Esophagus muscularis mucosa (tissue), 4 donors: ENCODE measurements at regions not wholly inside any gene's neighbourhood (a gene's known extent, or its start where the extent isn't known, plus 50 kb on each side); places are given as distances from the start of the nearest gene placed in this dataset.

Experiments used
- DNase-seq: peaks from one replicate; pipeline ENCODE4 v3.0.0-alpha.2; 2017; ENCODE audit errors: extremely low spot score
- H3K27ac ChIP-seq, 4 donors: fragments of 200-600 bp; sonication (generic); replicated peaks in 1 of 4; 1 replicate in 3 of 4; 2 replicates in 1 of 4; pipeline ENCODE4 v1.5.1; 2016 to 2019; ENCODE audit warnings: mild to moderate bottlenecking in 1 of 4
- H3K27me3 ChIP-seq, 4 donors: fragments of 200-600 bp; sonication (generic); one replicate each; pipeline versions ENCODE4 v1.5.1 to v1.6.0; 2016 to 2019
- H3K36me3 ChIP-seq, 4 donors: fragments of 200-600 bp; sonication (generic); one replicate each; pipeline ENCODE4 v1.5.1; 2016 to 2019
- H3K4me1 ChIP-seq, 4 donors: fragments of 200-600 bp; sonication (generic); one replicate each; pipeline ENCODE4 v1.5.1; 2016 to 2019
- H3K4me3 ChIP-seq, 4 donors: fragments of 200-600 bp; sonication (generic); 1 replicate in 2 of 4; 2 replicates in 2 of 4; pipeline ENCODE4 v1.5.1; 2016 to 2019; ENCODE audit warnings: mild to moderate bottlenecking in 4 of 4, moderate library complexity in 1 of 4
- H3K9me3 ChIP-seq, 4 donors: fragments of 200-600 bp; sonication (generic); 1 replicate in 3 of 4; 2 replicates in 1 of 4; pipeline ENCODE4 v1.5.1; 2016 to 2019
- CTCF ChIP-seq, 3 experiments: fragments of 200-600 bp in 2 of 3; fragments of 450-650 bp in 1 of 3; sonication (generic) in 2 of 3; IDR thresholded peaks; one replicate each; pipeline ENCODE4 v1.5.1; 2017 to 2019; ENCODE audit warnings: antibody characterized with exemption in 3 of 3, mild to moderate bottlenecking in 2 of 3, moderate library complexity in 1 of 3
- EP300 ChIP-seq: sonication (generic); formaldehyde crosslinking; IDR thresholded peaks from one replicate; pipeline ENCODE4 v1.6.1; 2017; ENCODE audit warnings: antibody characterized with exemption
- POLR2A ChIP-seq: fragments of 450-650 bp; IDR thresholded peaks from one replicate; pipeline ENCODE4 v1.6.1; 2017; ENCODE audit warnings: antibody characterized with exemption, moderate library complexity, mild to moderate bottlenecking, low read depth
- POLR2AphosphoS5 ChIP-seq, 2 donors: sonication (generic); formaldehyde crosslinking; IDR thresholded peaks; one replicate each; pipeline ENCODE4 v1.6.1; 2017; ENCODE audit warnings: antibody characterized with exemption in 2 of 2
- WGBS: methylation state at CpG from one replicate; pipeline ENCODE4 v1.1.5; 2018; 5-methylcytosine and 5-hydroxymethylcytosine counted together
- intact Hi-C: fragments of 100-400 bp; cut with DNase I; formaldehyde crosslinking; loops from one replicate; pipeline ENCODE4 v1.15.1; 2023

DNA sequence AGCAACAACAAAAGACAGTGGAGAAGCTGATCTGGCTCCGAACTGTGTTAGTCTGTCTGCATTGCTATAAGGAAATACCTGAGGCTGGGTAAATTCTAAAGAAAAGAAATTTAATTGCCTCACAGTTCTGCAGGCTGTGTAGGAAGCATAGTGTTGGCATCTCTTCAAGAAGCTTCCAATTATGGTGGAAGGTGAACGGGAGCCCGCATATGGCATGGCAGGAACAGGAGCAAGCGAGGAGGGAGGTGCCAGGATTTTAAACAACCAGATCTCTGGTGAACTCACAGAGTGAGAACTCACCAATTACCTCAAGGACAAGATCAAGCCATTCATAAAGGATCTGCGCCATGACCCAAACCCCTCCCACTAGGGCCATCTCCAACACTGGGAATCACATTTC is 293.5 kb downstream of the SMOC2 start:
- peak; percentile 55 for DNase-seq
- Histone ChIP-seq H3K9me3 (peaks cover 0 to 12% (median 3%) of the 10 kb centered on the region in 4 donors), H3K27me3 (no peaks in the 10 kb centered on the region), H3K27ac (no peak overlapping the region), H3K4me3 (no peak overlapping the region), H3K36me3 (no peaks in the 10 kb centered on the region), H3K4me1 (peaks cover 0 to 13% (median 6%) of the 10 kb centered on the region in 4 donors)
- intact Hi-C loops = no loop called here
- 65% methylated on average over 5 of the region's 5 CpGs for WGBS
- TF ChIP-seq EP300 (no peak), CTCF (IDR thresholded peaks at IDR 0.05) (no peak)

GRCh38 chr6:168732676-168733075 is 291.7 kb downstream of the SMOC2 start:
- WGBS = 91% methylated on average over 8 of the region's 8 CpGs

GRCh38 chr6:168730931-168731716 is 290.1 kb downstream of the SMOC2 start:
- DNase-seq = peak; percentile 70
- Histone ChIP-seq H3K27ac (no peak overlapping the region), H3K4me3 (no peak overlapping the region), H3K36me3 (no peaks in the 10 kb centered on the region), H3K27me3 (no peaks in the 10 kb centered on the region), H3K9me3 (no peaks in the 10 kb centered on the region), H3K4me1 (peaks cover 0 to 17% (median 7%) of the 10 kb centered on the region in 4 donors)
- WGBS = 87% methylated on average over 14 of the region's 14 CpGs
- no peak for TF ChIP-seq CTCF (IDR thresholded peaks at IDR 0.05)
- TF ChIP-seq POLR2AphosphoS5 (IDR thresholded peaks at IDR 0.05) = no peak
- TF ChIP-seq EP300 = no peak
- no peak for TF ChIP-seq POLR2A
- intact Hi-C loops = no loop called here

More at GRCh38 chr6:168732676-168733075, 291.7 kb downstream of the SMOC2 start:
- H3K27ac ChIP-seq = no peak overlapping the region
- no peaks in the 10 kb centered on the region for H3K36me3 ChIP-seq
- intact Hi-C loops = no loop called here
- H3K4me1 ChIP-seq = peaks cover 0 to 13% (median 6%) of the 10 kb centered on the region in 4 donors
- peaks cover 0 to 6% (median 2%) of the 10 kb centered on the region in 4 donors for H3K9me3 ChIP-seq
- H3K27me3 ChIP-seq = no peaks in the 10 kb centered on the region
- TF ChIP-seq EP300 = no peak
- TF ChIP-seq POLR2A = no peak
- no peak for TF ChIP-seq CTCF (IDR thresholded peaks at IDR 0.05)
- no peak for TF ChIP-seq POLR2AphosphoS5 (IDR thresholded peaks at IDR 0.05)
- H3K4me3 ChIP-seq = no peak overlapping the region
- no peak for DNase-seq

DNA sequence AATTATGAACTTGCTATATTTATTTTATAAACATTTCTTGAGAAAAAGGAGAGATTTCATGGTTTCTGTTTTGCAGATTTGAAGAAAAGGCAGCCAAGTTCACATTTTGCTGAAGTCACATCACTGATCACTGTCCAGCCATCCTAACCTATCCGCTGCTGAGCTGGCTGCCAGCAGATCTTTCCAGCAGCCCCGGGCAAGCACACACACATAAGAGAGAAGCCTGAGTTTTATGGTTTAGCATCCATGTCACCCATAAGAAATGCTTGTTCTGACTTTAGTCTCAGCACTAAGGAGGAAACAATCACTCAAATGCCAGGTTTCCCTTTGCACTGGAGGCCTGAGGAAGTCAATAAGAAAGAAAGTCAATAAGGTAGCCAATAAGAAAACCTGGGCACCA is 287.1 kb downstream of the SMOC2 start:
- Histone ChIP-seq H3K9me3 (peaks cover 0 to 6% (median 0%) of the 10 kb centered on the region in 4 donors), H3K27ac (no peak overlapping the region), H3K27me3 (peaks cover 0 to 4% (median 0%) of the 10 kb centered on the region in 4 donors), H3K36me3 (no peaks in the 10 kb centered on the region), H3K4me3 (no peak overlapping the region), H3K4me1 (peaks cover 0 to 5% (median 0%) of the 10 kb centered on the region in 4 donors)
- intact Hi-C loops = no loop called here
- DNase-seq = peak; percentile 66
- WGBS = 71% methylated on average over 2 of the region's 2 CpGs
- TF ChIP-seq EP300 (no peak), POLR2A (no peak), POLR2AphosphoS5 (IDR thresholded peaks at IDR 0.05) (no peak), CTCF (IDR thresholded peaks at IDR 0.05) (no peak)
